Osteoblast (primary cell): ENCODE measurements at regions not wholly inside any gene's neighbourhood (a gene's known extent, or its start where the extent isn't known, plus 50 kb on each side); places are given as distances from the start of the nearest gene placed in this dataset.

ENCODE experiments used
- DNase-seq: peaks from one replicate; pipeline ENCODE4 v3.0.0; 2011; ENCODE audit warnings: low spot score, mixed read lengths; ENCODE audit not compliant: insufficient read length; ENCODE audit errors: missing footprints
- H2AFZ ChIP-seq: 2 replicates; pipeline ENCODE4 v1.6.0; 2011; ENCODE audit warnings: mild to moderate bottlenecking, low read length
- H3K27ac ChIP-seq: 2 replicates; pipeline ENCODE4 v1.5.1; 2011; ENCODE audit warnings: mild to moderate bottlenecking, low read depth, low read length, moderate library complexity
- H3K27me3 ChIP-seq: 2 replicates; pipeline ENCODE4 v1.6.0; 2012; ENCODE audit warnings: mild to moderate bottlenecking, control low read depth, inconsistent platforms, low read length, moderate library complexity; ENCODE audit not compliant: insufficient read depth
- H3K36me3 ChIP-seq: 2 replicates; pipeline ENCODE4 v1.5.1; 2011; ENCODE audit warnings: mild to moderate bottlenecking, low read length, control low read depth, moderate library complexity; ENCODE audit not compliant: insufficient read depth
- H3K4me1 ChIP-seq: 2 replicates; pipeline ENCODE4 v1.5.1; 2011; ENCODE audit warnings: mild to moderate bottlenecking, low read length, control low read depth, moderate library complexity; ENCODE audit not compliant: insufficient read depth
- H3K4me2 ChIP-seq: 2 replicates; pipeline ENCODE4 v1.6.0; 2011; ENCODE audit warnings: mild to moderate bottlenecking, low read length; ENCODE audit not compliant: insufficient read depth
- H3K4me3 ChIP-seq: fragments of 200-600 bp; sonication (generic); 3 replicates; pipeline ENCODE4 v1.5.1; 2012; ENCODE audit warnings: mild to moderate bottlenecking, low read length, inconsistent platforms; ENCODE audit not compliant: insufficient read depth
- H3K79me2 ChIP-seq: 2 replicates; pipeline ENCODE4 v1.6.0; 2012; ENCODE audit warnings: mild to moderate bottlenecking, low read length, control low read depth, inconsistent platforms; ENCODE audit not compliant: insufficient read depth
- H3K9me3 ChIP-seq: 2 replicates; pipeline ENCODE4 v1.5.1; 2011; ENCODE audit warnings: low read depth, low read length, control low read depth
- H4K20me1 ChIP-seq: 2 replicates; pipeline ENCODE4 v1.6.0; 2012; ENCODE audit warnings: mild to moderate bottlenecking, low read length, control low read depth; ENCODE audit not compliant: insufficient read depth
- CTCF ChIP-seq: IDR thresholded peaks from 2 replicates; pipeline ENCODE4 v1.5.1; 2011; ENCODE audit warnings: mild to moderate bottlenecking, low read depth, low read length, moderate library complexity; ENCODE audit errors: extremely low read depth

DNA sequence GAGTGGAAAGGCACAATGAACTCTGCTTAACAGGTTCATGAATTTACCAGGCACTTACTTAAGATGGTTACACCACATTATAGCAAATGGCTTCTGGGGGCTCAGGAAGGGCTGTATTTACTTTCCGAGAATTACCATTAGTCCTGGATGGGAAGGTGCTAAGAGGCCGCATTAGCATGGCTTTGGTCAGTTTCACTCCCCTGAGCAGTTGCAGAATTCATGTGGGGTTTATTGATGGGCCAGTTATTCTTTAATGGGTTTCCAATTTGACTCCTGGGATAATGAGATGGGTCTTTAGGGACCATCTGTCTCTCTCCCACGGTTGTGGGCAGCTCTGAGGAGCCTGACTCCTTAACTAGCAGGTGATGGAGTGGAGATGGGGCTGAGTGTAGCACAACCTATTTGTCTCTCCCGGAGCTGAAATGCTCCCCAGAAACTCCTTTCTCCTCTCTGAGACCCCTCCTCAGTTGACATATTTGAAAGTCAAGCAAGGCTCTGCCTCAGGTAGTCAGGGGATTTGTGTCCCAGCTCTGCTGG, 652.5 kb downstream of the HS3ST4 start:
- H3K9me3 ChIP-seq, result no peaks in the 10 kb centered on the region
- H2AFZ ChIP-seq, result no peak overlapping the region
- no peak for TF ChIP-seq CTCF
- H3K27ac ChIP-seq, result no peak overlapping the region
- no peak overlapping the region for H3K4me2 ChIP-seq
- H3K4me3 ChIP-seq, result no peak overlapping the region
- no peaks in the 10 kb centered on the region for H4K20me1 ChIP-seq
- H3K4me1 ChIP-seq, result no peaks in the 10 kb centered on the region
- DNase-seq, result no peak
- H3K27me3 ChIP-seq, result no peaks in the 10 kb centered on the region
- H3K36me3 ChIP-seq, result no peaks in the 10 kb centered on the region
- H3K79me2 ChIP-seq, result no peaks in the 10 kb centered on the region

DNA sequence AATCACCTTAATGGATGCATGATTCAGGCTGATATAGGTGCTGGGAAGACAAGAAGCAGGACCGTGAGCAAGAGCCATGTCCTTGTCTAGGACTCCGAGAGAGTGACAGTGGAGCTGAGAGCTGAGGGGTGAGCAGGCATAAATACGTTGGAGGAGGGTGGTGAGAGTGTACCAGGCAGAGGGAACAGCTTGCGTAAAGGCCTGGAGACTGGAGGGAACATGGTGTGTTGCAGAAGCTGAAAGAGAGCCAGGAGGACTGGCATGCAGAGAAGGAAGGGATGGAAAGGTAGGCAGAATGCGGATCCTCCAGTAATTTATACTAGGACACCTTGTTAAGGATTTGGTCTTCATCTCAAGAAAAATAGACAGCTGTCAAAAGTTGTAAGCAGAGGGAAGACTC, 653.2 kb downstream of the HS3ST4 start:
- no peak for DNase-seq
- Histone ChIP-seq H3K4me3 (no peak overlapping the region), H4K20me1 (no peaks in the 10 kb centered on the region), H3K79me2 (no peaks in the 10 kb centered on the region), H2AFZ (no peak overlapping the region), H3K9me3 (peaks cover 3% of the 10 kb centered on the region), H3K4me2 (no peak overlapping the region), H3K27me3 (no peaks in the 10 kb centered on the region), H3K36me3 (no peaks in the 10 kb centered on the region), H3K4me1 (no peaks in the 10 kb centered on the region), H3K27ac (no peak overlapping the region)
- no peak for TF ChIP-seq CTCF

DNA sequence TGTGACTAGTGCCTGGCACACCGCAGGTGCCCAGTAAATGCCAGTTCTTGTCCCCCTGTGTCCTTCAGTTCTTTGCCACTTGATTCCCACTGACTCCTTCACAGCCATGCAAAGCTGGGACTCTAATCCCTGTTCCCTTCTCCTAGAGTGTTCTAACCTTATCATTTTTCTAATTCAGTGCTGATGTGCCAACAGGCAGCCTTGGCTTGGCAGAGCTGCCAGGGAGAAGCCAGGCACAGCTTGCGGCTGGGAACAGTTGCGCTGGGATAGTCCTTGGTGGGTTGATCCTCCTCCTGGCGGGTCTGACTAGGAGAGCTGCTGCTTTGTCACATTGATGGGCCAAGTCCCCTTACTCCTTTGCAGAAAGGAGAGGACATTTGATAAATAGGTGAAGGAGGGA, 654.2 kb downstream of the HS3ST4 start:
- Histone ChIP-seq H3K79me2 (no peaks in the 10 kb centered on the region), H3K9me3 (peaks cover 3% of the 10 kb centered on the region), H2AFZ (no peak overlapping the region), H4K20me1 (no peaks in the 10 kb centered on the region), H3K27ac (no peak overlapping the region), H3K27me3 (no peaks in the 10 kb centered on the region), H3K4me1 (no peaks in the 10 kb centered on the region), H3K36me3 (no peaks in the 10 kb centered on the region), H3K4me3 (no peak overlapping the region), H3K4me2 (no peak overlapping the region)
- DNase-seq, result no peak
- TF ChIP-seq CTCF, result no peak

- no peak overlapping the region for H2AFZ ChIP-seq
- no peak overlapping the region for H3K4me2 ChIP-seq
- peaks cover 3% of the 10 kb centered on the region for H3K9me3 ChIP-seq
- H3K36me3 ChIP-seq, result no peaks in the 10 kb centered on the region
- H3K27ac ChIP-seq, result no peak overlapping the region
- H4K20me1 ChIP-seq, result no peaks in the 10 kb centered on the region
- DNase-seq, result no peak
- TF ChIP-seq CTCF, result no peak
- H3K27me3 ChIP-seq, result no peaks in the 10 kb centered on the region
- H3K4me1 ChIP-seq, result no peaks in the 10 kb centered on the region
- H3K79me2 ChIP-seq, result no peaks in the 10 kb centered on the region
- H3K4me3 ChIP-seq, result no peak overlapping the region
These were observed 656.3 kb downstream of the HS3ST4 start for GRCh38 chr16:26348095-26348494.
